Femur (tissue), 1 donor: ENCODE measurements at regions not wholly inside any gene's neighbourhood (a gene's known extent, or its start where the extent isn't known, plus 50 kb on each side); places are given as distances from the start of the nearest gene placed in this dataset.
"Not testable (repeated sequence)": the region's sequence is repeated elsewhere in the genome, so short reads cannot be mapped to it uniquely, and the experiment has no call there.

Source experiments
- DNase-seq: peaks from one replicate; pipeline ENCODE4 v3.0.0-alpha.2; 2017

GRCh38 chr9:95729669-95730368 lies 145.7 kb upstream of the ERCC6L2 start:
- no peak for DNase-seq

GRCh38 chr9:95729046-95729445 lies 146.4 kb upstream of the ERCC6L2 start:
- DNase-seq: no peak

GRCh38 chr9:95727947-95728520 lies 147.5 kb upstream of the ERCC6L2 start:
- no peak for DNase-seq

- DNase-seq: no peak
Measured at GRCh38 chr9:95726756-95727155, 148.7 kb upstream of the ERCC6L2 start.

GRCh38 chr9:95725045-95725444 lies 150.4 kb upstream of the ERCC6L2 start:
- DNase-seq: no peak

- no peak for DNase-seq
Measured at GRCh38 chr9:95724253-95724991, 151.1 kb upstream of the ERCC6L2 start.

GRCh38 chr9:95722141-95722540 lies 153.3 kb upstream of the ERCC6L2 start:
- no peak for DNase-seq

- DNase-seq: no peak
Measured at GRCh38 chr9:95721061-95721531, 154.4 kb upstream of the ERCC6L2 start.

- DNase-seq: no peak
Measured at GRCh38 chr9:95720496-95720895, 155.0 kb upstream of the ERCC6L2 start.

GRCh38 chr9:95719354-95719753 lies 156.1 kb upstream of the ERCC6L2 start:
- no peak for DNase-seq

GRCh38 chr9:95718263-95718662 lies 157.2 kb upstream of the ERCC6L2 start:
- no peak for DNase-seq

- no peak for DNase-seq
Measured at GRCh38 chr9:95715868-95716435, 159.5 kb upstream of the ERCC6L2 start.

GRCh38 chr9:95710446-95710845 lies 165.0 kb upstream of the ERCC6L2 start:
- no peak for DNase-seq

GRCh38 chr9:95696701-95697100 lies 178.8 kb upstream of the ERCC6L2 start:
- DNase-seq: no peak

GRCh38 chr9:95691435-95691834 lies 174.7 kb upstream of the PTCH1 start:
- DNase-seq: no peak

GRCh38 chr9:95689669-95690068 lies 172.9 kb upstream of the PTCH1 start:
- DNase-seq: no peak

GRCh38 chr9:95684516-95684915 lies 167.7 kb upstream of the PTCH1 start:
- no peak for DNase-seq

GRCh38 chr9:95680306-95680705 lies 163.5 kb upstream of the PTCH1 start:
- DNase-seq: not testable (repeated sequence)

GRCh38 chr9:95679874-95680273 lies 163.1 kb upstream of the PTCH1 start:
- DNase-seq: no peak

GRCh38 chr9:95678759-95679158 lies 162.0 kb upstream of the PTCH1 start:
- DNase-seq: no peak

- DNase-seq: no peak
Measured at GRCh38 chr9:95670122-95670521, 153.4 kb upstream of the PTCH1 start.

GRCh38 chr9:95669253-95669652 lies 152.5 kb upstream of the PTCH1 start:
- no peak for DNase-seq

GRCh38 chr9:95667789-95668188 lies 151.0 kb upstream of the PTCH1 start:
- DNase-seq: no peak

GRCh38 chr9:95666785-95667155 lies 150.0 kb upstream of the PTCH1 start:
- DNase-seq: no peak
